Esophagus (tissue), 2 donors: ENCODE measurements at regions not wholly inside any gene's neighbourhood (a gene's known extent, or its start where the extent isn't known, plus 50 kb on each side); places are given as distances from the start of the nearest gene placed in this dataset.
"Not testable (repeated sequence)": the region's sequence is repeated elsewhere in the genome, so short reads cannot be mapped to it uniquely, and the experiment has no call there.

Experiments
- H3K27ac ChIP-seq, 2 donors: one replicate each; pipeline ENCODE4 v1.5.1; 2013; ENCODE audit warnings: low read depth in 2 of 2, mild to moderate bottlenecking in 2 of 2, inconsistent platforms in 1 of 2, low read length in 1 of 2, moderate library complexity in 1 of 2
- H3K27me3 ChIP-seq, 2 donors: one replicate each; pipeline ENCODE4 v1.6.1; 2013; ENCODE audit warnings: low read length in 2 of 2, control low read depth in 1 of 2, mild to moderate bottlenecking in 1 of 2; ENCODE audit not compliant: insufficient read depth in 2 of 2, control insufficient read depth in 1 of 2
- H3K36me3 ChIP-seq, 2 donors: one replicate each; pipeline ENCODE4 v1.6.1; 2013; ENCODE audit warnings: low read length in 1 of 2; ENCODE audit not compliant: control insufficient read depth in 2 of 2, insufficient read depth in 2 of 2
- H3K4me1 ChIP-seq, 2 donors: one replicate each; pipeline ENCODE4 v1.6.1; 2013; ENCODE audit warnings: low read length in 1 of 2; ENCODE audit not compliant: control insufficient read depth in 2 of 2, insufficient read depth in 2 of 2
- H3K4me3 ChIP-seq, 2 donors: one replicate each; pipeline ENCODE4 v1.5.1; 2013; ENCODE audit warnings: low read length in 2 of 2, mild to moderate bottlenecking in 2 of 2, low read depth in 1 of 2, moderate library complexity in 1 of 2
- H3K9me3 ChIP-seq, 2 donors: one replicate each; pipeline ENCODE4 v1.6.1; 2013; ENCODE audit warnings: mild to moderate bottlenecking in 2 of 2, low read depth in 1 of 2, low read length in 1 of 2, moderate library complexity in 1 of 2; ENCODE audit not compliant: control insufficient read depth in 2 of 2, insufficient read depth in 1 of 2
- WGBS, 2 donors: extraction: QIAGEN DNeasy Blood & Tissue Kit; methylation state at CpG; one replicate each; pipeline ENCODE4 v1.1.7; 2013; 5-methylcytosine and 5-hydroxymethylcytosine counted together
- donor health status: healthy with polysubstance abuse.
- donor health status: Bipolar disorder and iron deficiency.

GRCh38 chr3:162411556-162411955 is 914.9 kb downstream of the OTOL1 start:
- H3K9me3 ChIP-seq, H3K4me1 ChIP-seq, H3K27me3 ChIP-seq, H3K27ac ChIP-seq, H3K4me3 ChIP-seq, H3K36me3 ChIP-seq: not testable (repeated sequence)
- 91 to 93% methylated on average over 19 to 22 of the region's 23 CpGs for WGBS, 2 donors

- Histone ChIP-seq H3K4me3 (no peak overlapping the region), H3K27ac (no peak overlapping the region), H3K27me3 (no peaks in the 10 kb centered on the region), H3K4me1 (no peaks in the 10 kb centered on the region), H3K9me3 (no peaks in the 10 kb centered on the region), H3K36me3 (no peaks in the 10 kb centered on the region)
These were observed 925.1 kb downstream of the OTOL1 start for GRCh38 chr3:162421721-162422120.

DNA sequence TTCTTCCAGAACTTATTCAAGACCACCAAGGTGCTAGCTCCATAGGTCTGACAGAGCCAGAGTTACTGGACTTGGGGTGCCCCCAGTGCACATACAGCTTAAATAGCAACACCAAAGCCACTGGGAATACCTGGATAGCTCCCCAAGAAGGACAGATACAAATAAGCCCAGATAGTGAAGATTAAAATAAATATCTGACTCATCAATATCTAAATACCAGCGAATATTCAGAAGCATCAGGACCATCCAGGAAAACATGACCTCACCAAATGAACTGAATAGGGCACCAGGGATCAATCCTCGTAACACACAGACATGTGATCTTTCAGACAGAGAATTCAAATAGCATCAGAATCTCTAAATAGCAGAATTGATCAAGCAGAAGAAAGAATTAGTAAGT is 931.6 kb downstream of the OTOL1 start:
- no peak overlapping the region for H3K27ac ChIP-seq
- H3K9me3 ChIP-seq: peaks cover 0 to 3% of the 10 kb centered on the region in 2 donors
- WGBS, 2 donors: 40 to 41% methylated on average over 2 of the region's 2 CpGs
- no peaks in the 10 kb centered on the region for H3K36me3 ChIP-seq
- no peaks in the 10 kb centered on the region for H3K4me1 ChIP-seq
- H3K4me3 ChIP-seq: no peak overlapping the region
- H3K27me3 ChIP-seq: no peaks in the 10 kb centered on the region

DNA sequence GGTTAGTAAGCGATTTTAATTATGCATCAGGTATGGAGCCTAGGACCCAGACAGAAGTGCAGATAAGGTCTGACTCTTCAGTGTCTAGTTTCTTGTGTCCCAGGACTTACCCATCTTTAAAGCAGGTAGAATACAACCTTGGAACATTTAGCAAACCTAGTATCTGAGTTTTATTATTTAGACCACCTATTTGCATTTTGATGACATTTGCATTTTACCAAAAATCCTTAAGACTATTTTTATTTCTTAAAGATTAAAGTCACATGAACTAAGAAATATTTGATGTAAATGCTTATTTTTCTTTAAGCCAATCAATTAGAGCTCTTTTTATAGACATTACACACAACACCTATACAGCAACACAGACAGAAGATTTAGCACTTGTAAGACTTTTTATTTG is 939.1 kb downstream of the OTOL1 start:
- Histone ChIP-seq H3K36me3 (no peaks in the 10 kb centered on the region), H3K9me3 (no peaks in the 10 kb centered on the region), H3K4me1 (no peaks in the 10 kb centered on the region), H3K27ac (no peak overlapping the region), H3K4me3 (no peak overlapping the region), H3K27me3 (no peaks in the 10 kb centered on the region)
- WGBS, 2 donors: 91 to 92% methylated on average over 1 of the region's 1 CpG

- H3K4me1 ChIP-seq: no peaks in the 10 kb centered on the region
- no peak overlapping the region for H3K4me3 ChIP-seq
- no peak overlapping the region for H3K27ac ChIP-seq
- H3K36me3 ChIP-seq: no peaks in the 10 kb centered on the region
- WGBS, 2 donors: 65 to 67% methylated on average over 2 of the region's 2 CpGs
- no peaks in the 10 kb centered on the region for H3K9me3 ChIP-seq
- no peaks in the 10 kb centered on the region for H3K27me3 ChIP-seq
These were observed 940.2 kb downstream of the OTOL1 start for GRCh38 chr3:162436826-162437225.

DNA sequence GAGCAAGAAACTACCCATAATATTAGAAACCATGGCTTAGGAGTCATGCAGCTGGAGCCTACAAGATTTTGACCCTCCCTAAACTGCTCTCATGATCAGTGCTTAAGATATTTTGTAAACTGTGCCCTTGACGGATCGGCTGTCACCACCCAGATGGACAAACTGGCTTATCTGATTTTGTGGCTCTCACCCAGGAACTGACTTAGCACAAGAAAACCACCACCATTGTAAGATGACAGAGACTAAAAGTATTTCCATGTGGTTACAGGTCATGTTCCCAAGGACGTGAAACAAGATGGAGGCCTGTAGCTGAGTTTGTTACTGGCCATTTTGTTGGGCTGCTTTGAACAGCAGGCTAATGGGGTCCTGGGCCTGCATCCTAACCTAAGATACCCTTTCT is 940.9 kb downstream of the OTOL1 start:
- Histone ChIP-seq H3K27ac (no peak overlapping the region), H3K27me3 (no peaks in the 10 kb centered on the region), H3K4me3 (no peak overlapping the region), H3K9me3 (no peaks in the 10 kb centered on the region), H3K4me1 (no peaks in the 10 kb centered on the region), H3K36me3 (no peaks in the 10 kb centered on the region)
- WGBS, 2 donors: 84% methylated on average over 3 of the region's 3 CpGs

GRCh38 chr3:162441716-162442115 is 945.1 kb downstream of the OTOL1 start:
- H3K4me1 ChIP-seq: no peaks in the 10 kb centered on the region
- 13 to 44% methylated on average over 1 of the region's 1 CpG for WGBS, 2 donors
- H3K4me3 ChIP-seq: no peak overlapping the region
- no peaks in the 10 kb centered on the region for H3K9me3 ChIP-seq
- H3K27me3 ChIP-seq: no peaks in the 10 kb centered on the region
- H3K27ac ChIP-seq: no peak overlapping the region
- H3K36me3 ChIP-seq: no peaks in the 10 kb centered on the region

GRCh38 chr3:162443376-162443775 is 946.8 kb downstream of the OTOL1 start:
- no peaks in the 10 kb centered on the region for H3K36me3 ChIP-seq
- no peak overlapping the region for H3K27ac ChIP-seq
- no peaks in the 10 kb centered on the region for H3K9me3 ChIP-seq
- H3K4me3 ChIP-seq: no peak overlapping the region
- H3K4me1 ChIP-seq: no peaks in the 10 kb centered on the region
- no peaks in the 10 kb centered on the region for H3K27me3 ChIP-seq

GRCh38 chr3:162468791-162469190 is 972.2 kb downstream of the OTOL1 start:
- 60 to 63% methylated on average over 2 of the region's 2 CpGs for WGBS, 2 donors
- Histone ChIP-seq H3K36me3 (no peaks in the 10 kb centered on the region), H3K27ac (no peak overlapping the region), H3K27me3 (no peaks in the 10 kb centered on the region), H3K4me3 (no peak overlapping the region), H3K4me1 (no peaks in the 10 kb centered on the region), H3K9me3 (no peaks in the 10 kb centered on the region)

DNA sequence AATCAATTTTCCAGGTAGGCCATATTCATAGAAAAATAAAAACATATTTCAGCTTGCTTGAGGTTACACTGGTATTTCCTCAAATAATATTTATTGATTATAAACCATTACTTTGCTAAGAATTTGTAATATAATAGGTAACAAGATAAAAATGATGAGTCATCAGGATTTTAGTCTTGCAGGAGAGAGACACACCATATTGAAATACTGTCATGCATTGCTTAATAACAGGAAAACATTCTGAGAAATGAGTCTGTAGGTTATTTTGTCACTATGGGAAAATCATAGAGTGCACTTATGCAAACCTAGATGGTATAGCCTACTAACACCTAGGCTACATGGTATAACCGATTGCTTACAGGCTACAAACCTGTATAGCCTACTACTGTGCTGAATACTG is 990.5 kb downstream of the OTOL1 start:
- WGBS, 2 donors: 92% methylated on average over 1 of the region's 1 CpG
- Histone ChIP-seq H3K9me3 (no peaks in the 10 kb centered on the region), H3K27ac (no peak overlapping the region)

More for the DNA sequence above, 990.5 kb downstream of the OTOL1 start:
- Histone ChIP-seq H3K4me1 (no peaks in the 10 kb centered on the region), H3K36me3 (no peaks in the 10 kb centered on the region), H3K27me3 (no peaks in the 10 kb centered on the region), H3K4me3 (no peak overlapping the region)
